HG03175 (cell line): ENCODE measurements at regions not wholly inside any gene's neighbourhood (a gene's known extent, or its start where the extent isn't known, plus 50 kb on each side); places are given as distances from the start of the nearest gene placed in this dataset.
"Not testable (repeated sequence)": the region's sequence is repeated elsewhere in the genome, so short reads cannot be mapped to it uniquely, and the experiment has no call there.

Experiments used
- ATAC-seq: cut with Tn5 transposase; IDR thresholded peaks from one replicate; pipeline ENCODE4 v1.9.1; 2021; ENCODE audit warnings: mild to moderate bottlenecking, moderate library complexity; ENCODE audit not compliant: unreplicated experiment

DNA sequence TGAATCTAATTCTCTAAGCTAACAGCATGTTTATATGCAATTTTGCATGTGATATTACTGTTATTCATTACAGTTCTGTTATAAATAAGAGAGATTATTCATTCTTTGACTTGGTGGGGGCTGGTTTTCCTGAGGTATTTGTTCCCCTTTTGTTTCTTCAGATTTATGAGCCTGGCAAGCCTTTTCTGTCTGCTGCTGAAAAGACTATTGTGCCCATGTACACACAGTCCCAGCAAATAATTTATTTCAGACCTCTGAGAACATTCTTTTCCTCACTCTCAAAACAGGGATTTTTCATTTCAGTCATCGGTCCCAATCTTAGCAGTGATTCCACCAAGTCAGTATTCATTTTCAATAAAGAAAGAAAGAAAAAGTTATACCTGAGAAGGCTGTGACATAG is 716.8 kb downstream of the NSUN3 start:
- no peak for ATAC-seq

GRCh38 chr3:94784274-94784673 is 721.4 kb downstream of the NSUN3 start:
- ATAC-seq, result no peak

GRCh38 chr3:94787066-94787465 is 724.2 kb downstream of the NSUN3 start:
- ATAC-seq, result no peak

DNA sequence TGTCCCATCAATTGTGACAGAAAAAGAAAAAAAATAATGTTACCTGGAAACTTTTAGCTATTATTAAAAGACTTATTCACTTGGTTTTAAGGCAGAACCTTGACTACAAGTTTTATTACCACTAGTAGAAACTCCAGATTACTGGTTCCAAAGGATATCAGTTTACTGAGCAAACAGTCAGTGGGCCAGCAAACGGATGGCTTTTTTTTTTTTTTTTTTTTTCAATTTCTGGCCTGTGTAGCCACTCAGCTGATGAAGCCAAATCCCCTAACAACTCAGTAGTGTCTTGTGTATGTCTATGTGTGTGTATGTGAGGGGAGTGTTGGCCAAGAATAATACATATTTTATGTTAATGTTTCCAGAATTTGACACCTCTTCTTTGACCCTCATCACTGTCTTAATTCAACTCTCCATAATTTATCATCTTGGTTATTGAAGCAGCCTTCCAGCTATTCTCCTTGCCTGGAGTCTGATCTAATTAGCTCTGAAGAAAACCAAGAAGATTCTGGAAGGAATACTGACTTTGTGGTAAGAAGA is 724.9 kb downstream of the NSUN3 start:
- ATAC-seq, result no peak

GRCh38 chr3:94794563-94794962 is 731.7 kb downstream of the NSUN3 start:
- no peak for ATAC-seq

DNA sequence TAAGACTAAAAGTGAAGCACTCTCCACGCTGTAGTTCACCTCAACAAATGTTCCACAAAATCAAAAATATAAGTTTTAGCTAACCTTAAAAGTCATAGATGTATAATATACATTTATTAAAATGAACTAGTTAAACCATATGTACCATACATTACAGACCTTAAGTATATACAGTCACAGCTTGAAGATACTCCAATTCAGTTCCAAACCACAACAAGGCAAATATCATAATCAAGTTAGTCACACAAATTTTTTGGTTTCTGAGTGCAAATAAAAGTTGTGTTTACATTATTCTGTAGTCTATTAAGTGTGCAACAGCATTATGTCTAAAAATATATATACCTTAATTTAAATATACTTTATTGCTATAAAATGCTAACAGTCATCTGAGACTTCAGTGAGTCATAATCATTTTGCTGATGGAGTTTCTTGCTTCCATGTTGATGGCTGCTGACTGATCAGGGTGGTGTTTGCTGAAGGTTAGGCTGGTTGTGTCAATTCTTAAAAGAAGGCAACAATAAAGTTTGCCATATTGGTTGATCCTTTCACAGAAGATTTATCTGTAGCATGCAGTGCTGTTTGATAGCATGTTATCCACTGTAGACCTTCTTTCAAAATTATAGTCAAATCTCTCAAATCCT is 736.7 kb downstream of the NSUN3 start:
- no peak for ATAC-seq

DNA sequence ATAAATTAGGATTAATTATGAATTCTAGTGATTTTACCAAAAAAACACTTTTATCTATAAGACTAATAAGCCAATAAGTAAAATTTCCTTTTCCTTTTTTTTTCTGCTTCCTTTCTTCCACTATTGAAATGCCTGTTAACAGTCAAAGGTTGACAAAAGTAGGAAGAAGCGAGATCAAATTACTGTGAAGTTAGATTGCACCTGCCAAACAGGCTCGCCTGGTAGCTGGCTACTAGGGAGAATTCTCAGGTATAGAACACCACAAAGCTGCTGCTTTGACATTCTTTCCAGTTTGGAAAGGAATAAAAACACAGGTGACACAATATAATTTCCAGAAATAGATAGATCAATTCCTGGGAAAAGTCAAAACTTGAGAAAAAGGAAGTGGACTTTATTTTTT is 749.0 kb downstream of the NSUN3 start:
- no peak for ATAC-seq

DNA sequence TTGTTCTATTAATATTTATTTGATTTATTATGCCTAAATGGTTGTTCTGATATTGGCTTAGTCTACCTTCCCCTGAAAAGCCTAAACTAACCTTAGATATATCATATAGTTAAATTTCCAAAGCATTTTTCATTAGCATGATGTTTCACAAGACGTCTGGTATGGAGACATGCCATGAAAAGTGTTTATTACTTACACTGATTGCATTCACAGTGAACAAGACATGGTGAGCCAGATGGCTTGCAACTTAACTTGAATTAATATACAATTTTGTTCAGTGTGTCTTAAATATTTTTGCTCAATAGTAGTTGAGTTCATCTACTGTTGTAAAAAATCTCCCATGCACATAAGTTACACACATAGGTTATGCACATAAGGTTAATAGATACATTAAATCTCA is 758.4 kb downstream of the NSUN3 start:
- ATAC-seq, result no peak

- no peak for ATAC-seq
Measured at GRCh38 chr3:94822298-94822697, 759.4 kb downstream of the NSUN3 start.

GRCh38 chr3:94846251-94846650 is 783.4 kb downstream of the NSUN3 start:
- not testable (repeated sequence) for ATAC-seq

GRCh38 chr3:94862703-94863102 is 799.8 kb downstream of the NSUN3 start:
- ATAC-seq, result peak; percentile 62

- ATAC-seq, result no peak
Measured at GRCh38 chr3:94869059-94869547, 806.2 kb downstream of the NSUN3 start.

DNA sequence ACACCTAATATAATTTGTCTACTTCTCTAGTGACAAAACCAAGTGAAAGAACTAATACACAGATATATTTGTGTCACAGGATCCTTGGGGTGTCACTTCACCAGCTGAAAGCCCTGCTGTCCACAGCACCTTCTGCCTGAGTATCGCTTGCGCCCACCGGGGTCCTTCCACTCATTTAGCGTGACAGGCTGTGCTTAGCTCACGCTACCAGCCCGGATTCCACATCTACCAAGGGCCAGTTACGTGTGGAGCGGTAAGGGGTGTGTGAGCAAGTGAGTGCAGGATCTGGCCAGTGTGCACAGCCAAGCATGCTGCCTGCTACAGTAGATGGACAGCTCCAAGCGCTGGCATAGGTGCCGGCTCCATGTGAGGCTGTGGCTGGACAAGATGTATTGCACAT is 810.9 kb downstream of the NSUN3 start:
- ATAC-seq, result no peak

GRCh38 chr3:94875149-94875548 is 812.3 kb downstream of the NSUN3 start:
- ATAC-seq, result no peak

DNA sequence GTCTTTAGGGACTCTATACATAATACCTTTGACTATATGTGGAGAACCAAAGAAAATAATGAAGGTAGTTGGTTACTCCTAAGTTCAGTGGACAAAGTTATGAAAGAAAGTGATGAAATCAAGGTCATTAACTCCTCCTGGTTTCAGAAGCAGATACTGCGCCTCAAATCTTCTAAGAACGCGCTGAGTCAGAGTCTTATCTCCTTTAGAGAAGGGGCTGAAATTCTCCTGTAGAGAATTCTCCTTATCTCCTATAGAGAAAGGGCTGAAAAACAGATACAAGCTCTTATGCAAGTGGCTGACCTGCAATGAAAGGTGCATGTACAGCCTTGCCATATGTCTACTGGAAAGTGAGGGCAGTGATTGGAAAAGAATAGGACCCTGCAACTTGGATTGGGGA is 824.2 kb downstream of the NSUN3 start:
- ATAC-seq, result no peak

GRCh38 chr3:94896994-94897393 is 834.1 kb downstream of the NSUN3 start:
- no peak for ATAC-seq

DNA sequence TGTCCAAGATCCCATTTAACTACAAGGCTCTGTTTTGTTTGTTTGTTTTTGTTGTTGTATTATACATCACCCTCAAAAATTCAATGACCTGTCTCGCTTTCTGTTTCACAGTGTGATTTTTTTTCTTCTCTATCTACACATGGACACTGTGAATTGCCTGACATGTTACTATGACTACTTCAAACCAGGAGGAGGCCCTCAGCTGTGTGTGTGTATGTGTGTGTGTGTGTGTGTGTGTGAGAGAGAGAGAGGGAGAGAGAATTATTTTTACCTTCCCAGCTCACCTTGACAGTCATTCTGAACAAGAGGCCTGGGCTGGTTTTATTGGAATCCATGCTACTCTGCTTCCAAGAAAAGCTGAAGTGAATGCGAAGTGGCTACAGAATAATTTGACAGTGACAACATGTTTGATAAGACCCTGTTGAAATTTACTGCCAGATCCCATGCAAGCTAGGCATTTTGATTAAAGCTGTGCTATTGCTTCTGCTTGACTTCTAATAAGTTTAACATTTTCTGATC is 841.4 kb downstream of the NSUN3 start:
- no peak for ATAC-seq

- ATAC-seq, result no peak
Measured at GRCh38 chr3:94909726-94910125, 846.9 kb downstream of the NSUN3 start.

GRCh38 chr3:94912656-94913055 is 849.8 kb downstream of the NSUN3 start:
- ATAC-seq, result no peak

- no peak for ATAC-seq
Measured at GRCh38 chr3:94927175-94927574, 864.3 kb downstream of the NSUN3 start.

- no peak for ATAC-seq
Measured at GRCh38 chr3:94928921-94929320, 866.1 kb downstream of the NSUN3 start.

DNA sequence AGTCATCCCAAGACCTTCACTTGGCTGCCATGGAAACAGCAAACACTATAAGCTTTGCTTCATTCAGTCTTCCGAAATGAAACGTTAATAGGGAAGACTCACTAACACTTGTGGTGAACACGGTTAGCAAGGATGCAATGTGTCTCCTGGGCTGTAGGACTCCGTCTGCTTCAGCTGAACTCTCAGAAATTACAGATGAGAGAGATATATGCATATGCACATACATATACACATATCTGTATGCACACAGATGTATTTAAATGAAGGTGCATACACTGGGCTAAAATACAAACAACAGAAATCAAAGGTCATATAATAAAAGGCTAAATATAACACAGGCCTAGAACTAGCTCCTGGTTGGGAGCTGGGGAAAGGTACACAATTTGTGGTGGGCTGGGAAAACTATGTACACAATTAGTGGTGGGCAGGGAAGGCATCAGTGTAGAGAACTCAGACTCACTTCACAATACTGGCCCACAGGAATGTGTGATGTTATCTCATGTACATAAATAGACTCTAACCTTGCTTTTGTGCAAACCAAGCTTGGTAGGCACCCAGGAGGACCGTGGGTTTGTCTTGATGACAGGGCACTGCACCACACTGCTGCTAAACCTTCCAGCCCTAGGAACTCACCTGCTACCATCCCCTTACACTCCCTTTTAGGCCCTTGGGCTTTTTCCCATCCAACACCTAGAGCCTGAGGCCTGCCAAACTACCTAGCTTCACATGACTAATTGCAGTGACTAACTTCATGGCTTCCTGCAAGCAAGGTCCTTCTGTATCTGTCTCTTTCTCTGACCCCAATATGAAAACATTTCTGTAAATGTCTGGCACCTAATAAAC is 873.1 kb downstream of the NSUN3 start:
- no peak for ATAC-seq
